NCI-H187 (cell line): ENCODE measurements at regions not wholly inside any gene's neighbourhood (a gene's known extent, or its start where the extent isn't known, plus 50 kb on each side); places are given as distances from the start of the nearest gene placed in this dataset.

ENCODE experiments used
- DNase-seq, 2 experiments: peaks; one replicate each; lab custom pipeline; 2025; lab: John Stamatoyannopoulos, UW

DNA sequence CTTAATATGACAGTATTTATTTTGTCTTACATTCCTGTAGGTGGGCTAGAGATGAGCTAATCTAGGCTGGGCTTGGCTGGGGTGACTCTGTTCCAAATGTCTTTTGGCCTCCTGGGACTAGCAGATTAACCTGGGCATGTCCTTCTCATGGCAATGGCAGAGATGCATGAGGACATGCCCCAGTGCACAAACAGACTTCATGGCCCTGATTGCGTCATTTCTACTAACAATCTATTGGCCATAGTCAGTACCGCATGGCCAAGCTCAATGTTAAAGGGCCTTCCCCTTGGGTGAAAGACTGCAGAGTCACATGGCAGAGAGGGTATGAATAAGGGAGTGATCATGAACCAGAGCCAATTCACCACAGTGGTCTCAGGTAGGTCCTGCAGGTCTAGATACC lies 313.4 kb downstream of the MSX2 start:
- DNase-seq = no peak

DNA sequence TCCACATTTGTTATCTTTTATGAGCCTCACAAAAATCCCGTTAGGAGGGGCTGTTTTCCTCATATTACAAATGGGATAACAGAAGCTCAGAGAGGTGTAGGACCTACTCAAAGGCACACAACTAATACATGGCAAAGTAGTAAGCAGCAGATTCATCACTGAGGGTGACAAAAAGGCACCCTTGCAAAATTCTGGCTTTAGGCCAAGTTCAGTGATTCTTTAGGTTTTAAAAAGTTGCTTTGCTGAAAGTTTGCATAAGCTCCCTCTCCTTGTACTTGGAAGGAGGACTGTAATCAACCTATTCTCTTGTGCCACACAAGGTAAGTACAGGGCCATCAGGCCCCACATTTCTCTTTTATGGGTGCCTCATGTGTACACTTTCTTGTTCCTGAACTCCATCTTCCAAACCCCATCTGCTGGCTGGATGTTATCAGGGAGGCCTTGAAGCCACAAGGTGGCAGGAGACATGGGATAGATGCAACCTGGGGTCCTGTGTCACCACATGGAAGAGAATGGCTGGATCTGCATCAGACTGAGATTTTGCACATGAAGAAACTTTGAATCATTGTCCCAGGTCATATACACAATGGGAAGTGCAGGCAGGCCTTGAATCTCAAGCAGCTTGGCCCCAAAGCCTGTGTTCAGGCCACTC lies 311.6 kb downstream of the MSX2 start:
- DNase-seq = no peak

DNA sequence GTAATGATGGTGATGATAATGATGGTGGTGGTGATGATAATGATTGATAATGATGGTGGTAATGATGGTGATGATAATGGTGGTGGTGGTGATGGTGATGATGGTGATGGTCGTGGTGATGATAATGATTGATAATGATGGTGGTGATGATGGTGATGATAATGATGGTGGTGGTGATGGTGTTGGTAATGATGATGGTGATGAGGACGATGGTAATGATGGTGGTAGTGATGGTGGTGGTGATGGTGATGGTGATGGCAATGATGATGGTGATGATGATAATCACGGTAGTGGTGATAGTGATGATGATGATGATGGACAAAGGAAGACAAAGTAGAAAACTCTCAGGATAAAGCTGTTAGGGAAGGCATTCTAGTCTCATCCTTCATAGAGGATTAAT lies 310.5 kb downstream of the MSX2 start:
- DNase-seq = no peak

DNA sequence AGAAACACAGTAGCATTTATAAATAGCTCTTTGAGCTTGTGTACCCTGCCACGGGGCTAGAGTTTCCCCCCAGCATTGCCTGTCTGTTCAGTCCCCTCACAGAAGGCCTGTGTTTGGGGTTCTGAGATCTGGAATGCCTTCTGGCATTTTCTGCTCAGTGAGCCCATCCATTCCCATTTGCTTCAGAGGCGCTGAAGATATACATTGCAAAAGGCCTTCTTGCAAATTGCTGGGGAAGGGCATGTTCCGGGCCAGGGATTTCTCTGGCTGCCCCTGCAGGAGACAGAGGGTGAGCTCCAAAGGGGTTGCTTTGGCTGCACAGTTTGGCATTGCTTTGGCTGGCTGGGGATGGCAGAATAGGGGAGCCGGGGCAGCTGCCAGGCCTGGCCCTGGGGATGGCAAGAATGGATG lies 308.4 kb downstream of the MSX2 start:
- no peak for DNase-seq

DNA sequence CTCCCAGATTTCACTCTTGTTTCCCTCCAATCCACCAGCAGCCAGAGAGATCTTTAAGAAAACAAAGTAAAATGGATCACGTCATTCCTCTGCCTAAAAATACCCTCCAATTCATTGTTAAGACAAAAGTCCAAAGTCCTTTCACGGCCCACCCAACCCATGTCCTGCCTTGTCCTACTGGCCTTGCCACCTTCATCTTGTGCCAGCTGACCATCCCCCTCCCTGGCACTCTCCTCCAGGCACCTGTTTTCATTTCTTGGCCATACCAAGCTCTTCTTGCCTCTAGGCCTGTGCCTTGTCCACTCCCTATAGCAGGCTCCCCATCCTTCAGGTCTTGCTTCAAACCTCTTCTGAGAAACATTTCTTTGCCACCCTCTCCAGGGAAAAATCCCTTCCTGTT lies 307.6 kb downstream of the MSX2 start:
- no peak for DNase-seq

DNA sequence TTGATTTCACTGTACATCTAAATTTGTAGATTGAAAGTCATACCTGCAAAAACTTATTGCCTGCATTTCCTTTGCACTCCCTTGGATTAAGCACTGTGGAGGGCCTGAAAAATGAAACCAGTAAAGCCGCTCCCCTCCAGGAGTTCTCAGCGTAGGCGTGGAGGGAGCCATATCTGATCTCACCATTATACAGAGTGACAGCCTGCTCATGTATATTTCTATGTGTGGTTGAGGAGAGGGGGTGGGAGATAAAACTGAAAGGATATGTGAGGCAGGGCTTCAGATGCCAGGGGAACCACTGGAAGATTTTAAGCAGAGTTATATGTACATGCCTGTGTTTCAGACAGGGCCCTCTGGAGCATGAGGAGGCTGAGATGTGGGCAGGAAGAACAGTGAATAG lies 303.0 kb downstream of the MSX2 start:
- no peak for DNase-seq

DNA sequence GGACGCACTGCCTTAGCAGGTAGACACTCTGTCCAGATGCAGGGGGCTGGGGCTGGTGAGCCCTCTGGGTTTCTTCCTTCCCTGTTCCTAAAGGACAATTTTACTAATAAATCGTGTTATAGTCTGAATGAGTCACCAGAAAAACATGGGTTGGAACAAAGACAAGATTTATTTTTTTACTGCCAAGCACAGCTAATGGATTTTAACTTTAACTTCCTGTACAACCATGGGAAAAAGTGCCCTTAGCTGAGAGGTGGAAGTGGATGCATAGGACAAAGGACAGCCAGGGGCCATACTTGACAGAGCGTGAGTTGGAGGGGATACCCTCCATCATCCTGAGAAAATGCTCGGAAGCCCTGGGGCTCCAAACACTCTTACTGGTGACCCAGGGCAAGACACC lies 300.7 kb downstream of the MSX2 start:
- DNase-seq = no peak

DNA sequence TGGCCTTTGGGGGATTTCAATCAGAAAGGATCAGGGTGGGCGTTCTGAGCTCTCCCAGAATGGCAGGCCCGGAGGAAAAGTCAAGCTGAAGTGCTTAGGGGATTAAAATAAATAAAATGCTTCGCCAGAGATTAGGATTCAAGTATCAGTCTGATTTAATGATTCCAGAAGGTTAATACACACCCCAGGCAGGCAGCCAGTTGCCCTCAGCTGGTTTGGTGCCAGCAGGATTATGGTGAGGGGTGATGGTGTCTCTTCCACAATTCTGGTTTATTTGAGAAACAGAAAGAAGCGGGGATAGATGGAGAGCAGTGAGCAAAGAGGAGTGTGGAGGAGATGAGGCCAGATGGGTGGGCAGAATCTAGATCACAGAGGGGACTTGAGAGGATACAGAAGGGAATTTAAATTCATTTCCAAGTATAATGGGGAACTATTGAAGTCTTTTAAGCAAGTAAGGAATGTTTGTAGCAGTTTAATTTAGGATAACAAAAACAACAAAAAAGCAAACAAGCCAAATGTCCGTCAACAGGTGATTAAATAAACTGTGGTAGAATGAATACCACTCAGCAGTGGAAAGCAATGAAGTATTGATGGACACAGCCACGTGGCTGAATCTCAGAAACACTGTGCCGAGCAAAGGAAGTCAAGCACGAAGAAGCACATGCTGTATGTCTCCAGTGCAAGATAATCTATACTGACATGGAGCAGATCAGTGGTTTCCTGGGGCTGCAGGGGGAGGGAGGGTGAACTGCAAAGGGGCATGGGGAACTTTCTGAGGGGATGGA lies 297.7 kb downstream of the MSX2 start:
- no peak for DNase-seq

DNA sequence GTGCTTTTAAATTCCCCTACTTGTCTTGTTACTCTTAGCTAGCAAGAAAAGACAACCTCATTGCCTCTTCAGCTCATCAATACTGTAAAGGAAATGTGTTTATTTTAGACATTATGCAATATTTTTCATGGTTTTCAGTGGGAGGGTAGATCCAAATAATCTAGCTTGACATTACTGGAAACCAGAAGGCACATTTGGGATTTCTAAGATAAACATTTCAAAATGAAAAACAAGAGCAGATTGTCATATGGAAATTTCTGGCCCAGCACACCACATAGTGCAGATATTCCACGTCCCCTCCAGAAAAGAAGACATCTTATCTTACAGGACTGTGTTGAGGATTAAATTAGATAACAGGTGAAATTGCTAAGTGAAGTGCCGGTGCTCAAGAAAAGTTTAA lies 296.9 kb downstream of the MSX2 start:
- no peak for DNase-seq

DNA sequence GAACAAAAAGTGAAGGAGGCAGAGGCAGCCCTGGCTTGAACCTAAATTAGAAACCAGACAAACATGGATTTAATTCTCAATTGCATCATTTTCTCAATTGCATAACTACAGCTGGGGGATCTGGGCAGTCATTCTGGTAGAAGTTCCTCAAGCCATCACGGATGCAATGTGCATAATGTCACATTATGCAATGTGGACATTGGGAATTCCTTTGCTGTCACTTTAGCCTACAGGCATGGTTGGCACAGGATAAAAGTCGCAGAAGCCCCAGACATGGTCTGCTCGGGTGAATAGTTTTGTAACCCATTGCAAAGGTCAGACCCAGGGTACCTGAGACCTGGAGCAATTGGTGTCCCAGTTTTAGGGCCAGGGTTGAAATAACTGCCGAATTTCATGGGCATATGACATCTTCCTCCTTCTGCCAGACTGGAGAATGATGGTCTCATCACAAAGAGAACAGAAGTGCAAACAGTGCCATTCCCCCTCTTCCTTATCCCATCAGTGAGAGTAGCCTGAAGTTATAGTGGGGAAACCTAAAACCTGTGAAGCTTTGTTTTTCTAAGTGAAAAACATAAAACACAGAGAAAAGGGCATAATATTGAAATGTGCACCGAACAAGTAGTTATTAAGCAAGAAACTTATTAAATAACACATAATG lies 290.8 kb downstream of the MSX2 start:
- DNase-seq = no peak

DNA sequence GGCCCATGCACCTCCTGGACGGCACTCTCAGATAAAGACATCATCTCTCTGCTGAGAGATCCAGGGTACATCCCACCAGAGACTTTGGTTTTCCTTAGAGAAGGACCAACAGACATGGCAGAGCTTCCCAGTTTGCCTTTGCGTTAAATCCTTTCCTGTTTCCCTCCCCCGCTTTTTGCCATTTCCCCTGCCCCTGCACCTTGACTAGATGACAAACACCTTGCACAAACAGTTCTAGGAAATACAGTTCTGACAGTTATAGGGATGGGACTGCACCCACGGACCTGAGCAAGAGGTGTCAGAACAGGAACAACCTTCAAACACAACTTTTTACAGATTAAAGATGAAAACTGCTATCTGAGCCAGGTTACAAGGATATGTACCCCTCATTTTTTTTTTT lies 288.9 kb downstream of the MSX2 start:
- DNase-seq = no peak

DNA sequence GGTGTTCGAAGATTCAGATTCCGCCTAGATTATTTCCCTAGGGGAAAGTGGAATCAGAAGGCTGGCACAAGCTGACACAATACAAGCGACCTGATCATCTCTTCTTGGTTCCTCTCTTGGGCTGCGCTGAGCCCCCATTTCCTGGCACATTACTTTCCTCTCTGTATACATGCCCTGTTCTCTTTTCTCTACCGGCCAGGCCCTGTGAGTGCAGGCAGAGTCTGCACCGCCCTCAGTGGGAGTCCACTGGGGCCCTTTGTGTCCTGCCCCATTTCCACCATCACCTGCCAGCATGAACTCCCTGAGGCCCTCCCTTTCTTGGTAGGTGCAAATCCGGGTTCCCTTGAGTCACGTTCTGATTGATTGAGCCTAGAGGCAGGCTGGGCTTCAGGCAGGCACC lies 287.9 kb downstream of the MSX2 start:
- no peak for DNase-seq

DNA sequence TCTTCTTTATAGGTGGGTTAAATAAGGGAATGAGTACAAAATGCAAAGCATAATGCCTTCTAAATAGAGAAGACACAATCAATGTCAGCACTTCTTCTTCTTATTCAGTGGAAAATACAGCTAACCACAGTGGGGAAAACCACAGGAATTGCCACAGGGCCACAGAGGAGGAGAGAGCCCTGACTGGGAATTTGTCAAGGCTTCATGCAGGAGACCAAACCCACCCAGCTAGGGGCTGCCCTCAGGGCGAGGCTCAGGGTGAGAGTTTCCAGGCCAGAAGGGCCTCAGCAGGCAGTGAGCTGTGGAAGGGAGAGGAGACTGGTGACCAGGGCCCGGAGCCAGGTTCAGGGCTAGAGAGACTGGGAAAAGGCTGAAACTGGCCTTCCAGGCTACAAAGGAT lies 279.1 kb downstream of the MSX2 start:
- no peak for DNase-seq

DNA sequence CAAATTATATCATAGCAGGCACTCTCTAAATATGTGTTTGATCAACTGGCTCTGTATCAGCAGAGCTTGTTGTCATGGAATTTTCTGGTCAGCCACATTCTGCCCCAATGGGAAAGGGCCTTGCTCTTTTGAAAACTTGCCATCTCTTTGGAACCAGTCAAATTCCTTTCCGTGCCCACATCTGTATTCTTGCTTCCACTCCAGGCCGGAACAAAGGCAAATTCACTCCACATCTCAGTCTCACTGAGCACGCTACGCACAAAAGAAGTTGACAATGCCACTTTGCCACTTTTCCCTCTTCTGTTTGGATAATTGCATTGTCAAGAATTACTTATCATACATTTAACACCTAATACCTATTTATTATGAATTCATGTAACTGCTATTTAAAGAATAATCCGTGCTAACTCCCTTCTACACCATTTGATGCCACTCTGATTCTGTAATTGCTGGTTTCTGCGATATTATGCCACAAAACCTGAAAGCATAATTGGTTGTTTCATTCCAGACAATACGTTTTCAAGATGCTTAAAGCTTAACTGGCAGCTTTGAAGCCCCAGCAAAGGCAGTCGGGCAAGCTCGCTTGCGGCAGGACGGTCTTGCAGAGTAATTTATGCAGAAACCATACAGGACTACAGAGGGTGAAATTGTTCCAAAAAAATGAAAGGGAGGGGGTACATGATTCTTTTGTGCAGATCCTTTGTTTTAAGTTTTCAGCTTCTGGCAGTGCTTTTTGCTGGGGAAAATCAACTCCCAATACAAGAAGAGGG lies 277.7 kb downstream of the MSX2 start:
- no peak for DNase-seq

DNA sequence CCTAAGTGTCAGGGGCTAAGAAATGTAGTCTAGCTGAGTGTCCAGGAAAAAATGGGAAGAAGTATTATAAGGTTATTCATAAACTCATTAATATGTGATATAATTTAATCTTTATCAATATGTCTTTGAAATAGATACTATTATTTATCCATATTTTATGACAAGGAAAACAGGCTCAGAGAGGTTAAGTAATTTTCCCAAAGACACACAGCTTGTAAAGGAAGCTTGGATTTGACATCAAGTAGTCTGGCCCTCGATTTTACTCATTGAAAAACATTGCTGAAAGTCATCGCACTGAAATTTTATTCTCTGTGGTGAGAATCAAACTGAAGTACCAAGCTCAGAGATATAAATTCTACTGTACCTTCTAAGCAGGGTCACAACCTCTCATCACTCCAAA lies 276.9 kb downstream of the MSX2 start:
- no peak for DNase-seq

DNA sequence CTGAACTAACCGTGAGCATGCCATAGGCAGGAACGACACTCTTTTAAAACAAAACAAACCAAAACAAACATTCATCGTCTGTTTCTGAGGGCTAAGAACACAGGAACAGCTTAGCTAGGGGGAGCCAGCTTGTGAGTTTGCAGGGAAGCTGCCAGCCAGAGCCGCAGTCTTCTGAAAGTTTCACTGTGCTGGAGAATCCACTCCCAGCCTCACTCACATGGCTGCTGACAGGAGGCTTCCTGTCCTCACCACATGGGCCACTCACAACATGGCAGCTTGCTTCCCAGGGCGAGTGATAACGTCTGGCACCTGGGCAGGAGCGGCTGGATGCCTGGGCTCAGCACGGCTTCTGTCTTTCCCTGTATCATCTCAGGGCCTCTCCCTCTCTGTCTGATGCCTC lies 275.2 kb downstream of the MSX2 start:
- DNase-seq = no peak

DNA sequence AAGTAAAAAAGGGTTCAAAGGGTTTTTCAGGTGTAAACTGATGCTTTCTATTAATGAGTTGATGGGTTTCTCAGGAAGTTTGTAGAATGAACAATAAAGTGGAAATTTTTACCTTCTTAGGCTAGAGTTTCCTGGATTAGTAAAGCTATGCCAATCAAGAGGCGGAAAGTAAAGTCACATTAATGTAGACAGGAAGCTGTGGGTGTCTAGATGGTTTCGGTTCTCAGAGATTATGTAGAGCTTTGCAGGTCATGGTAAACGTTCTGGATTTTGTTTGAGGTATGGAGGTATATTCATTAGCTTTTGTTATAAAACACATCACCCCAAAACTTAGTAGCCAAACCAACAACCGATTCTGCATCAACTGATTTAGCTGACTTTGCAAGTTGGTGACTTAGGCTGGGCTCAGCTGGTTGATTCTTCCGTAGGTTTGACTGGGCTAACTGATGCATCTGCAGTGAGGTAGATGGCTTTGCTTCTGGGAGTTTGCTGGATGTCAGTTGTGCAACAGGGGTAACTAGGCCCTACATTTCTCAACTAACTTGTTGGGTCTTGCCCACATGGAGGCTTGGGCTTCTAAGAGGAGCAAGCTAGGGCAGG lies 273.8 kb downstream of the MSX2 start:
- DNase-seq = no peak

DNA sequence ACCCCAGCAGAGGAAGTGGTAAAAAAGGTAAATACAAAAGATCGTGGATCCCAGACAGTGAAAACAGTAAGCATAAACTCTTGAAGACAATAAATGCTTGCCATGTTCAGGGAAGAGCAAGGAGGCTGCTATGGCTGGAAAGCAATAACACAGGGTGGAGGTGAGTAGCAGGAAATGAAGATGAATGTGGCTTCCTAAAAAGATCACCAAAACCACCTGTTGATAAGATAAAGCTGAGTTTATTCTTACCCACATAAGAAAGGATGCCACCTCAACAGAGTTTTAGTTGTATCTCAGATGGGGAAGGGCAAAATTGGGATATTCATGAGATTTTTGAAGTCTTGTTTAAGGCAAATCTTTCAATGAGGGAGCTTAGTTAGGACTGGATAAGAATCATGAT lies 273.3 kb downstream of the MSX2 start:
- DNase-seq = no peak

DNA sequence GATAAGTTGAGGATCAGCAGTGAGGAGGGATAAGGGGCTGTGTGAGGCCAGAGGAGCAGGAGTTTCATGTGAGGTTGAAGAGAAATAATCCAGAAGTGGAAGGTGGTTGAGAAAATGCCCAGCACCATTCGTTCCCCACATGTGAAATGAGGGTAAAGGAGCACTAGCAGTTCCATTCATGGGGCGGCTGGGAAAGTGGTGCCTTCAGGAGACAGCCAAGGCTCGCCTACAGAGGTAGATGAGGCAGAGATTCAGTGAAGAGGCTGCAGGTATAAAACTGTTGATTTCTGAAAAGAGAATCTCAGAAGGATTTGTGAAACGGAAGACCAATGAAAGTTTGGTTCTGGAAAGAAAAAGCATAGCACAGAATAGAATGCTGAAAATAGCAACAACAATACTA lies 272.6 kb downstream of the MSX2 start:
- DNase-seq = no peak

DNA sequence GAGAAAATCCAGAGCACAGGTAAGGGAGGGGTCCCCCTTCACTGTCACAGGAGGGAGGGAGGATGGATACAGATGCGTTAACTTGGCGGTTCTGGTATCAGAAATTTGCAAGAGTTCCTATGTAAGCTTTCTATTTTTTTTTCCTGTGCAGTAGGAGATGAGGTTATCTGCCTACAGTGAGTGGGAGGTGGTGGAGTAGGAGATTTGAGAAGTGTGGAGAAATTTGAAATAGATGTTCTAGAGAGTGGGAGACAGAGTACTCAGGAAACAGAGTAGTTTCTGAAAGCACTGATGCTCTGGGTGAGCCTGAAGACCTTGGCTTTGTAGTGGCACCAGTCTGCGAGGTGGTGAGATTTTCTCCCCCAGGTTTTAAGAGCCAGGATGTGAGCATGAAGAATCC lies 271.4 kb downstream of the MSX2 start:
- no peak for DNase-seq

DNA sequence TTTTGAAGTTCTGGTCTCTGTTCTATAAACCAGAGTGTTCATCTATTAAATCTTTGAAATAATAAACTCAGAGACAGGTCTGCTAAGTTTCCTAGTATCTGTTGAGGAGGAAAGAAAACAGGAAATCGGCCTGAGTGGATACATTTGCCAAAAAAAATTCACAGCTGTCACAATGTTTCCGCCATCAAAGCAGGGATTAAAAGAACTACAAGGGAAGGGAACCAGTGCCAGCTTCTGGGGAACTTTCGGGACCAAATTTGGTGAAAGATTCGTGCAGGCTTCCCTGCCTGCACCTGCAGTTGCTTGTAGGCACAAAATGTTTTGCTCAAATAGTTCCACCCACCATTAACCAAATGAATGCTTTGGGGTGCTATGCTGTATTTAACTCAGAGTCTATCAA lies 267.5 kb downstream of the MSX2 start:
- DNase-seq = no peak

DNA sequence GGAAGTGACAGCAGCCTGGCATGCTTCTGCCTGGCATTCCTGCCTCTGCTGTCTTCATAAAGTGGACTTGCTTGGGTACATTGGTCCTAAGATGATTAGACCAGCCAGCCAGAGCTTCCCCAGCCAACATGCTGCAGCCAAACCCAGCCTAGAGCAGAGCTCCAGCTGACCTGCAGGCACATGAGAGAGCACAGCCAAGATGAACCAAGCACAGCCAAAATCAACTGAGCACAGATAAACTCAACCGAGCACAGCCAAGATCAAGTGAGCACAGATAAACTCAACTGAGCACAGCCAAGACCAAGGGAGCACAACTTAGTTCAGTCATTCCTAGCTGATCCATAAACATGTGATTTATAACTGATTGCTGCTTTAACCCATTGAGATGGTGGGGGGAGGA lies 266.5 kb downstream of the MSX2 start:
- DNase-seq = no peak
